Hematopoietic multipotent progenitor cell (in vitro differentiated cells): ENCODE measurements at regions not wholly inside any gene's neighbourhood (a gene's known extent, or its start where the extent isn't known, plus 50 kb on each side); places are given as distances from the start of the nearest gene placed in this dataset.
"Not testable (repeated sequence)": the region's sequence is repeated elsewhere in the genome, so short reads cannot be mapped to it uniquely, and the experiment has no call there.

ENCODE experiments used
- DNase-seq, 3 donors: peaks; one replicate each; pipeline ENCODE4 v3.0.0-alpha.2; 2011 to 2015; ENCODE audit warnings: low read depth in 2 of 3, low spot score in 2 of 3

GRCh38 chr5:90073026-90073570, 336.5 kb downstream of the CETN3 start:
- not testable (repeated sequence) for DNase-seq

DNA sequence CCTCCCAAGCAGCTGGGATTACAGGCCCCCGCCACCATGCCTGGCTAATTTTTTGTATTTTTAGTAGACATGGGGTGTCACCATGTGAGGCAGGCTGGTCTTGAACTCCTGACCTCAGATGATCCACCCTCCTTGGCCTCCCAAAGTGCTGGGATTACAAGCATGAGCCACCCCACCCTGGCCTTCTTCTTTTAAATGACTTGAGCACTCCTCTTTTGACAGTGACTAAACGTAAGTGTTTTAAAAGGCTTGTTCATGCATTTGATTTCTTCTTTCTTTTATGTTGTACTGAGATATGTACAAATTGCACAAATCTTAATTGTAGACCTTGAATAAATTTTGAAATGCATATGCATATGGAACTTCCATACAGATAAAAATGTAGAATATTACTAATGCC, 337.9 kb downstream of the CETN3 start:
- no peak for DNase-seq

GRCh38 chr5:90071066-90071465, 338.5 kb downstream of the CETN3 start:
- no peak for DNase-seq

- DNase-seq: no peak
Observed at GRCh38 chr5:90066920-90067319, 342.6 kb downstream of the CETN3 start.

DNA sequence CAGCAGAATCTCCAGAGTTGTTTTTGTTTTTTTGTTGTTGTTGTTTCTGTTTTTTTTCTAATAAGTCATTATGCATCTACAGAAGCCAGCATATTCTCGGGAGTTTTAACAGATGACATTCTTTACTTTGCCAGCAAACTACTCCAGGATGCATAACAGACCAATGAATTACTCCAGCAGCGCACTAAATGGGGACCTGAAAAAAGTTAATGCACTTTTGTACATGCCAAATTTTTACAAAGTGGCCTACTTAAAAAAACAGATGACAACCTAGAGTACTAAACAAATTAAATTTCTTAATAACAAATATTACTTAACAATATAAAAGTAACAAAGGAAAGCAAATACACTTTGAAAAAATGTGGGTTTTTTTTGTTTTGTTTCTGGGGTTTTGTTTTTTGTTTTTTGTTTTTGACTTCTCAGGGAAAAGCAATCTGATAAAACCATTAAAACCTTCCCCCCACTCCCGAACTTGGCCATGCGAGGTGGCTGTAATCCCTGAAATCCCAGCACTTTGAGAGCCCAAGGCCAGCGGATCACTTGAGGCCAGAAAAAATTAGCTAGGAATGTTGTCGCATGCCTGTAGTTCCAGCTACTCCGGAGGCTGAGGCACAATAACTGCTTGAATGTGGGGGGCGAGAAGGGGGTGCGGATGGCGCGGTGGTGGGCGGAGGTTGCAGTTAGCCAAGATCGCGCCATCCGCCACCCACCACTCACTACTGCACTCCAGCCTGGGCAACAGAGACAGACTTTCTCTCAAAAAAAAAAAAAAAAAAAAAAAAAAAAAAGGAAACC, 352.4 kb downstream of the CETN3 start:
- no peak for DNase-seq

DNA sequence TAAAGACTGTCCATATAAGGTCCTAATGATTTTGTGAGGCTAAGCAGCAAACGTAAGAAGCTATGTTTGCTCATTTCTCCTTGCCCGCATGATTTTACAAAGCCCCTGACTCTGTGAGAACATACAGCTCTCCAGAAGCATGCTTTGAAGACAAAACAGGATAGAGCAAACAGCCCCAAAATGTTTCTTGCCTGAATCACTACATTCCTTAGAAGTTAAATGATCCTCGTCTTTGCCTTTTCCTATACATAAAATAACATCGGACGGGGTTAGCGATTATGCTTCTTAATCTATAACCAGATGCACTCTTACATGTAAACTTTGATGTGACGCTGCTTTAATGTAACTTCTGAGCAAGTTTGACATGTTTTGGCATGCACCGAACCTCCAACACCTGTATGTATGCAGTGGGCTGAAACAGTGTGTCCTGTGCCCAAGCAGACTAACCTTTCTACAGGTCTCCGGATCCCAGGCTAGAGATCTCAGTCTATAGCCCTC, 353.7 kb downstream of the CETN3 start:
- DNase-seq: no peak

- DNase-seq: no peak
Observed at GRCh38 chr5:90054612-90055011, 354.9 kb downstream of the CETN3 start.

- DNase-seq: no peak
Observed at GRCh38 chr5:90051756-90052155, 357.8 kb downstream of the CETN3 start.

- no peak for DNase-seq
Observed at GRCh38 chr5:90050103-90050502, 359.5 kb downstream of the CETN3 start.

DNA sequence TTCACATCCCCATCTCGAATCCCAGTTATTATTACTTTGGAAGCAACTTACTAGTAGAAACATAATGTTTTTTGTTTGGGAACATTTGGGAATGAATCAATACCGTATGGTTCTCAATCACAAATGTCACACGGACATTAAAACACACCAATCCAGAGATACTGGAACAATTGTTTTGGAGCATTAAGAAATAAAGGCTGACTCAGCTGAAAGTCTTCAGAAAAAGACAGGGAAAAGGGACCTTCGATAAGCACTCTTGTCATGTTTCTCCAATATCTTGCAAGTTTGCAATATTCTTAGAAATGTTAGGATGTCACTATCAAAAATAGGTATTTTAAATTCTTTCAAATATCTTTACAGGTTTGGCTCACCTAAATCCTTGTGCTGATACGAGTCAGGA, 362.4 kb downstream of the CETN3 start:
- no peak for DNase-seq

DNA sequence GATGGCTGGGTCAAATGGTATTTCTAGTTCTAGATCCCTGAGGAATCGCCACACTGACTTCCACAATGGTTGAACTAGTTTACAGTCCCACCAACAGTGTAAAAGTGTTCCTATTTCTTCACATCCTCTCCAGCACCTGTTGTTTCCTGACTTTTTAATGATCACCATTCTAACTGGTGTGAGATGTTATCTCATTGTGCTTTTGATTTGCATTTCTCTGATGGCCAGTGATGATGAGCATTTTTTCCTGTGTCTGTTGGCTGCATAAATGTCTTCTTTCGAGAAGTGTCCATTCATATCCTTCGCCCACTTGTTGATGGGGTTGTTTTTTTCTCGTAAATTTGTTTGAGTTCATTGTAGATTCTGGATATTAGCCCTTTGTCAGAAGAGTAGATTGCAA, 369.5 kb downstream of the CETN3 start:
- DNase-seq: not testable (repeated sequence)

DNA sequence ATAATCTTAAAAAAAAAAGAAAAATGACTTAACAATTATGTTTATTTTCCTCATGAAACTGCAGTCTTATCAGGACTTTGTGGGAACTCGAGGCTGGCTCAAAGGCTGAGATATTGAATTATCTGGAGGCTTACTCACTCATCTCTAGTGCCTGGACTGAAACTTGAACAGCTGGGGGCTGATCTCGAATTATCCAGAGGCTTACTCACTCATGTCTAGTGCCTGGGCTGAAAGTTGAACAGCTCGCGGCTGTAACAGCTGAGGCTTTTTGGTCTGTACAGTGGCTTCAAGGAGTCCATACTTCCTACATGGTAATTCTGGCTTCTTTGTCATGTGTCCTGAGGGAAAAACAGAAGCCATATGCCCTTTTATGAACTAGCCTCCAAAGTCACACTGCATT, 371.9 kb downstream of the CETN3 start:
- no peak for DNase-seq

DNA sequence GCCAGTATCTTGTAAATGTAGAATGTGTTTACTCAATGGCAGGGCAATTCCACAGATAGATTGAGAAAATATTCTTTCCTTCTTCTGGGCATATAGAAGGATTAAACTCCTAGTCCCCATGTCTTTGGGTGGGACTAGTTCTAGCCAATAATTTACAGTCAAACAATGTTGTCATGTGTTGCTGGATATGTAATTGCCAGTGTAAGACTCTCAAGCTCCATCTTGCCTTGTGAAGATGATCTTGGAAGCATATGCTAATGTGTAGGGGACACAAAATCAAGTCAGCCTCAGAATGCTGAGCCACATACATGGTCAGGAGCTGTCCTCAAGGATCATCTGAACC, 386.9 kb downstream of the CETN3 start:
- DNase-seq: no peak

DNA sequence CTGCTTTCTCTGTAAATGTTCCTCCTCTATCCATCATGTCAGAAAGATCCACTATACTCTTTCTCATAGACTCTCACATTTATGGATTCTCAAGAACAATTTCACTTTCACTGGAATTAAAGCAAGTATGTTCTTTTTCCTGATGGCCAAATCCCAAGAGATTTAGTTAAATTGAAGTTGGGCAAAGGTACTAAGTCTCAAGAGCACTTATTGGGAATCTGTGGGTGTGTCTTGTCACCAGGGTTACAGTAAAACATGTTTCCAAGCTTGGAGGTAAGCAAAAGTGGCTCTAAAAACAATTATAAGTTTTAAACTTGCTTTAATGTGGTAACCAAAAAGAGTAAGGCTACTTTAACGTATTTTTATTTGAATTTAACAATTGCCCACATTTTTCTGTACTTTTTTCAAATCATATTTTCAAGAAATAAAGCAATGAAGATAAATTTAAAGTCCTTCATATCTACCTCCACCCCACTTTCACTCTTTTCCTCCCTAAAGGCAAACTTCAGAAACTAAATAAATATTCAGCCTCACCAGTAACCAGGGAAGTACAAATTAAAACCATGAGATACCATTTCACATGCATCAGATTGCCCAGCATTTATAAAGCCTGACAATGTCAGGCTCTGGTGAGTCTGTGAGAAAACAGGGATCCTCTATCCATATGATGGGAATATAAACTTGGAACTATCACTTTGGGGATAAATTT, 387.4 kb downstream of the CETN3 start:
- no peak for DNase-seq

DNA sequence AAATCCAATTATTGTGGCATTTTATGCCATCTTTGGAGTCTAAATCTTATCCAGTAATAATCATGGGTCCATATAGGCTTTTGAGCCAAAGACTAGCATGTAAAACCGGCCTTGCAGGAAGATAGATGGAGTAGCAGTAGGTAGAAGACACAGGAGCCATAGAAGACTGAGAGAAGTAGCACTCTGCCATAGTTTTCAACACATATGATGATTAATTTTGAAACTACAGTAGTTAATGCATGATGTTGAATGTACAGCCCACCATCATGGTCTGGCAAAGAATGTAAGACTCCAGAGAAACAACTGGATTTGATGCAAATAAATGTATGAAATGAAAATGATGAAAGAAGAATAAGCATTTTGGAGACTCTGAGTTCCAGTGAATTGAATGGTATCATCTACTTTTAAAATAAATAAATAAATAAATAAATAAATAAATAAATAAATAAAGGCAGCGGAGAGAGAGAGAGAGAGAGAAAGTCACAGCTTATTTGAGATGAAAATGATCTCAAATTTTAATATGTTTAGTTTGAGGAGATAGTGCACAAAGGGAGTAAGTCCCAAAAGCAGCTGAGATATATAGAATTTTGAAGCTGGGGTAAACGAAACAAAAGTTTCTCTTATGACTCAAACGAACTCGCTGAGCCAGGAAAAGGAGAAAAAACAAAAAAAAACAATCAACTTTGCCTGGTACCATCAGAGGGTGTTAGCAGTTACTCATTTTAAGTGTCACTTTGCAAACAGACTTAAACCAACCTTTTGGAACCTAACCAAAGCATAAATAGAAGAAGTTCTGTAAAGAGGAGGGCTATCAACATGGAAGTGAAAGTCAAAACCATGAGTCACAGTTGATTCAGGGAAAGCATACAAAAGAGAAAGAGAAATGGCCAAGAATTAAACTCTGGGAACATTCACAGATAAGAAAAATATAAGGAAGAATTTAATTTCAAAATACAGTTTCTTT, 388.7 kb downstream of the CETN3 start:
- DNase-seq: peak in 1 of 3 donors; percentile 5

GRCh38 chr5:90017239-90017638, 392.3 kb downstream of the CETN3 start:
- no peak for DNase-seq

GRCh38 chr5:90015584-90016018, 394.0 kb downstream of the CETN3 start:
- DNase-seq: peak in 1 of 3 donors; percentile 9

DNA sequence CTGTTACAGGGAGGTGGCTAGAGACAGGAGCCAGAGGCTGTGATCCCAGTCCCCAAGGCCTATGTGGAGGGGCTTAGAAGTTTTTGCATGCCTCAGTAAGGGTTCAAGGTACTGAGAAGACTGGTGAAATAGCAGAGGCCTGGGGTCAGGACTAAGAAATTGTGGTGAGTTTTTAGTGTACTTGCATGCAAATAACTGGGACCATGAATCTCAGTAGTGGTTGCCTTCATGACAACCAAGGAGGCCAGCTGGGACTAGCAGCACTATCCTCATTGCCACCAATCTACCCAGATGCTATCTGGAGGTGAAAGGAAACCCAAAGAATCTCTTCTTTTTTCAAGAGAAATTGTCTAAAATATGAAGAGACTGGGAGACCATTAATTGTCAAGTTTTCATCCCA, 395.1 kb downstream of the CETN3 start:
- no peak for DNase-seq

- no peak for DNase-seq
Observed at GRCh38 chr5:90000351-90000750, 409.2 kb downstream of the CETN3 start.

GRCh38 chr5:89998519-89999305, 410.8 kb downstream of the CETN3 start:
- no peak for DNase-seq
